GM11168 (cell line): ENCODE measurements at regions not wholly inside any gene's neighbourhood (a gene's known extent, or its start where the extent isn't known, plus 50 kb on each side); places are given as distances from the start of the nearest gene placed in this dataset.
"Not testable (repeated sequence)": the region's sequence is repeated elsewhere in the genome, so short reads cannot be mapped to it uniquely, and the experiment has no call there.

Source experiments
- in situ Hi-C: fragments of 300-500 bp; cut with MboI; formaldehyde crosslinking; loops from one replicate; pipeline ENCODE4 v1.12.0; 2022; ENCODE audit warnings: low sequenced_read_pairs; ENCODE audit not compliant: unreplicated experiment

- in situ Hi-C loops = no loop called here
These were observed 291.6 kb downstream of the PLPP3 start for GRCh38 chr1:56287721-56288120.

- in situ Hi-C loops = no loop called here
These were observed 292.4 kb downstream of the PLPP3 start for GRCh38 chr1:56286956-56287355.

GRCh38 chr1:56286506-56286905 lies 292.9 kb downstream of the PLPP3 start:
- in situ Hi-C loops = no loop called here

GRCh38 chr1:56285554-56286402 lies 293.6 kb downstream of the PLPP3 start:
- in situ Hi-C loops = no loop called here

- in situ Hi-C loops = no loop called here
These were observed 294.4 kb downstream of the PLPP3 start for GRCh38 chr1:56284928-56285327.

- in situ Hi-C loops = no loop called here
These were observed 301.3 kb downstream of the PLPP3 start for GRCh38 chr1:56278061-56278460.

GRCh38 chr1:56268519-56269140 lies 310.7 kb downstream of the PLPP3 start:
- in situ Hi-C loops = no loop called here

- in situ Hi-C loops = no loop called here
These were observed 311.8 kb downstream of the PLPP3 start for GRCh38 chr1:56267611-56268010.

- in situ Hi-C loops = no loop called here
These were observed 313.0 kb downstream of the PLPP3 start for GRCh38 chr1:56266359-56266758.

- in situ Hi-C loops = no loop called here
These were observed 314.1 kb downstream of the PLPP3 start for GRCh38 chr1:56265216-56265615.

GRCh38 chr1:56263908-56264307 lies 315.5 kb downstream of the PLPP3 start:
- in situ Hi-C loops = no loop called here

GRCh38 chr1:56258371-56258770 lies 321.0 kb downstream of the PLPP3 start:
- in situ Hi-C loops = no loop called here

GRCh38 chr1:56257726-56258125 lies 321.6 kb downstream of the PLPP3 start:
- in situ Hi-C loops = no loop called here

GRCh38 chr1:56256153-56257000 lies 323.0 kb downstream of the PLPP3 start:
- in situ Hi-C loops = no loop called here

GRCh38 chr1:56255516-56256152 lies 323.7 kb downstream of the PLPP3 start:
- in situ Hi-C loops = no loop called here

- in situ Hi-C loops = no loop called here
These were observed 325.2 kb downstream of the PLPP3 start for GRCh38 chr1:56254130-56254529.

- in situ Hi-C loops = no loop called here
These were observed 328.6 kb downstream of the PLPP3 start for GRCh38 chr1:56250809-56251208.

- in situ Hi-C loops = no loop called here
These were observed 330.1 kb downstream of the PLPP3 start for GRCh38 chr1:56249234-56249633.

GRCh38 chr1:56248138-56248537 lies 331.2 kb downstream of the PLPP3 start:
- in situ Hi-C loops = no loop called here

GRCh38 chr1:56246726-56247125 lies 332.6 kb downstream of the PLPP3 start:
- in situ Hi-C loops = not testable (repeated sequence)
